Kidney (tissue), 13 donors: ENCODE measurements at regions not wholly inside any gene's neighbourhood (a gene's known extent, or its start where the extent isn't known, plus 50 kb on each side); places are given as distances from the start of the nearest gene placed in this dataset.

Experiments used
- DNase-seq, 5 donors: peaks; one replicate each; pipeline ENCODE4 v3.0.0-alpha.2; 2013 to 2020
- FAIRE-seq: peaks from 2 replicates; lab custom pipeline; 2012; peaks lifted over from hg19 to GRCh38; lab: Jason Lieb, UNC
- H3K27ac ChIP-seq, 2 donors: one replicate each; pipeline ENCODE4 v1.7.0; 2013; ENCODE audit warnings: low read depth in 2 of 2, low read length in 2 of 2, inconsistent platforms in 1 of 2
- H3K27me3 ChIP-seq: one replicate; pipeline ENCODE4 v1.7.1; 2013; ENCODE audit warnings: low read length, inconsistent platforms; ENCODE audit not compliant: control insufficient read depth, insufficient read depth
- H3K36me3 ChIP-seq, 3 donors: one replicate each; pipeline versions ENCODE4 v1.7.0 to v1.7.1; 2013; ENCODE audit warnings: low read length in 3 of 3, control low read depth in 1 of 3, inconsistent platforms in 1 of 3; ENCODE audit not compliant: insufficient read depth in 3 of 3, control insufficient read depth in 2 of 3
- H3K4me1 ChIP-seq, 3 donors: one replicate each; pipeline versions ENCODE4 v1.7.0 to v1.7.1; 2013; ENCODE audit warnings: low read length in 3 of 3, inconsistent platforms in 1 of 3, low read depth in 1 of 3; ENCODE audit not compliant: control insufficient read depth in 2 of 3, insufficient read depth in 2 of 3
- H3K4me3 ChIP-seq, 3 donors: one replicate each; pipeline versions ENCODE4 v1.7.0 to v1.8.1; 2013; ENCODE audit warnings: low read length in 3 of 3, control low read depth in 1 of 3, inconsistent platforms in 1 of 3
- H3K9ac ChIP-seq, 3 donors: one replicate each; pipeline versions ENCODE4 v1.7.0 to v1.7.1; 2013; ENCODE audit warnings: low read length in 3 of 3, control low read depth in 1 of 3, inconsistent platforms in 1 of 3
- H3K9me3 ChIP-seq, 3 donors: one replicate each; pipeline versions ENCODE4 v1.7.0 to v1.7.1; 2013; ENCODE audit warnings: low read length in 3 of 3, control low read depth in 1 of 3, inconsistent platforms in 1 of 3; ENCODE audit not compliant: control insufficient read depth in 2 of 3, insufficient read depth in 1 of 3
- CTCF ChIP-seq: IDR thresholded peaks from 3 replicates; pipeline ENCODE4 v1.5.1; 2012; ENCODE audit warnings: mild to moderate bottlenecking, moderate library complexity, borderline replicate concordance; ENCODE audit not compliant: insufficient read depth; ENCODE audit errors: extremely low read depth
- intact Hi-C: fragments of 100-400 bp; cut with DNase I; formaldehyde crosslinking; loops from one replicate; pipeline ENCODE4 v1.11.1; 2022
- donor health status: control.
- donor health status: control.
- donor health status: control.
- donor health status: control.
- donor health status: control.
- donor health status: DM: yes; HTN: yes; CAD: no.
- donor health status: Normal renal cell carcinoma (clear cell type).

GRCh38 chr2:239760596-239760995 is 264.5 kb downstream of the NDUFA10 start:
- no peak overlapping the region for H3K9ac ChIP-seq
- no peak overlapping the region for H3K4me3 ChIP-seq
- no peaks in the 10 kb centered on the region for H3K9me3 ChIP-seq
- FAIRE-seq (no peak), DNase-seq (no peak)
- no peaks in the 10 kb centered on the region for H3K4me1 ChIP-seq
- no peaks in the 10 kb centered on the region for H3K27me3 ChIP-seq
- no peak overlapping the region for H3K27ac ChIP-seq
- TF ChIP-seq CTCF, result no peak
- H3K36me3 ChIP-seq, result no peaks in the 10 kb centered on the region
- intact Hi-C loops, result no loop called here

GRCh38 chr2:239758279-239758877 is 266.8 kb downstream of the NDUFA10 start:
- no peaks in the 10 kb centered on the region for H3K27me3 ChIP-seq
- no peaks in the 10 kb centered on the region for H3K36me3 ChIP-seq
- peaks cover 0 to 2% (median 0%) of the 10 kb centered on the region in 3 donors for H3K9me3 ChIP-seq
- H3K4me3 ChIP-seq, result no peak overlapping the region
- DNase-seq, result peak in 2 of 5 donors; percentile 58 to 63
- H3K27ac ChIP-seq, result peak overlapping the region in 1 of 2 donors; percentile 3
- H3K4me1 ChIP-seq, result no peaks in the 10 kb centered on the region
- no peak for TF ChIP-seq CTCF
- intact Hi-C loops, result no loop called here
- no peak overlapping the region for H3K9ac ChIP-seq
- no peak for FAIRE-seq

GRCh38 chr2:239756790-239757760 is 268.1 kb downstream of the NDUFA10 start:
- Histone ChIP-seq H3K9ac (no peak overlapping the region), H3K36me3 (no peaks in the 10 kb centered on the region), H3K4me3 (no peak overlapping the region), H3K9me3 (peaks cover 0 to 2% (median 0%) of the 10 kb centered on the region in 3 donors), H3K4me1 (no peaks in the 10 kb centered on the region), H3K27me3 (no peaks in the 10 kb centered on the region), H3K27ac (no peak overlapping the region)
- FAIRE-seq (no peak), DNase-seq (peak in 2 of 5 donors; percentile 67 to 85)
- TF ChIP-seq CTCF, result no peak
- intact Hi-C loops, result no loop called here
